HCEC 1CT (cell line): ENCODE measurements at regions not wholly inside any gene's neighbourhood (a gene's known extent, or its start where the extent isn't known, plus 50 kb on each side); places are given as distances from the start of the nearest gene placed in this dataset.
"Not testable (repeated sequence)": the region's sequence is repeated elsewhere in the genome, so short reads cannot be mapped to it uniquely, and the experiment has no call there.

Experiments
- DNase-seq: peaks from one replicate; pipeline ENCODE4 v3.0.0-alpha.2; 2017

- not testable (repeated sequence) for DNase-seq
Observed at GRCh38 chr11:38115381-38115780, 1517.3 kb upstream of the RAG2 start.

DNA sequence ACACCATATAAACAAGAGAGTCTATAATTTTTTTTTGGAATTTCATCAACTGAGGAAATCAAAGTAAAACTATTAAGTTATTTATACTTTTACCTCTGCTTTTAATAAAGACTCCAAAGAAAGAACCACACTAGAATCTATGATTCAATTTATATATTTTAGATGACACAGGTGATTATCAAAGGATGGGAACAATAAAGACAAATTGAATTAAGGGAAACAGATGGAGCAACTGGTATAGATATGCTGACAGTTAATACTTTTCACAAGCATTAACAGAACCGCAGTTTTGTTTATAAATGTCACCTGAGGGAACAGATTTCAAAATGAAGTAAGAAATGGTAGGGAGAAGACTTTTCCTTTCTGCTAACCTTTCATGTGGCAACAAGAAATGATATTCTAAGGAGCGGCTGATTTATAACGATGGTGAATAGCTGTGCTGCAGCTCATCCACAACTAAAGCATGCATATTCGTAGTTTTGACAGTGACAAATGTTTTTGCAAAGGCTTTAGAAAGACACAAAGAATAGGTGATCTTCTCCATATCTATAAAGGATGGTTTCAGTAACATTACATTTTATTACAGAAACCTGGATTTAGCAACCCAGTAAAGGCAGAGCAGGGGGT, 1502.9 kb upstream of the RAG2 start:
- DNase-seq = no peak

GRCh38 chr11:38095268-38095667, 1497.2 kb upstream of the RAG2 start:
- DNase-seq = no peak

DNA sequence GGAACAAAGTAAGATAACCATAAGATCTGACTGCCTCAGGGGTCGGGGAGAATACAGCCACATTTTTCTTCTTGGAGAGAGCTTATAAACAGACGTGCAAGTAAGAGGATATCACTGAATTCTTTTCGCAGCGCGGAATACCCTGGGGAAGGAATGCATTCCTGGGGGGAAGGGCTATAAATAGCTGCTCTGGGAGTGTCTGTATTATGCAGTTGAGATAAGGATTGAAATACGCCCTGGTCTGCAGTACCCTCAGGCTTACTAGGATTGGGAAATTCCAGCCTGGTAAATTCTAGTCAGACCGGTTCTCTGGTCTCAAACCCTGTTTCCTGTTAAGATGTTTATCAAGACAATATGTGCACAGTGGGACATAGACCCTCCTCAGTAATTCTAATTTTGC, 1491.7 kb upstream of the RAG2 start:
- no peak for DNase-seq

GRCh38 chr11:38060920-38061319, 1462.9 kb upstream of the RAG2 start:
- no peak for DNase-seq

DNA sequence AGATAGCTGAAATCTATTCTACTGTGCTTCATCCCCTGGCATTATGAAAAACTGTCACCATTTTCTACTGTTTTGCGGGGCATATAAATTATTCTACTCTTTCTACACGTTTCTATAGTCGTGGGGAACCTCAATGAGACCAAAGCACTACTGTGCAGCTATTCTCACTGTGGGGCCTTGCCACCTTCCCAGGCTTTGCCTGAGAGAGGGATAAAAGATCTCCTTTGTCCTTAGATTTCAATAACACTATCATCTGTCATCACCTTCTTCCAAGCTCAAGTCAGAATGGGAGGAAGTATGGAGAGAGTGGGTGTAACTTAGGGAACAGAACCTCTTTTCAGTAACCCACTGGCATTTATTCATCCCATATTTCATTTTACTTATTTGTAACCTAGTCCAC, 1462.1 kb upstream of the RAG2 start:
- no peak for DNase-seq

DNA sequence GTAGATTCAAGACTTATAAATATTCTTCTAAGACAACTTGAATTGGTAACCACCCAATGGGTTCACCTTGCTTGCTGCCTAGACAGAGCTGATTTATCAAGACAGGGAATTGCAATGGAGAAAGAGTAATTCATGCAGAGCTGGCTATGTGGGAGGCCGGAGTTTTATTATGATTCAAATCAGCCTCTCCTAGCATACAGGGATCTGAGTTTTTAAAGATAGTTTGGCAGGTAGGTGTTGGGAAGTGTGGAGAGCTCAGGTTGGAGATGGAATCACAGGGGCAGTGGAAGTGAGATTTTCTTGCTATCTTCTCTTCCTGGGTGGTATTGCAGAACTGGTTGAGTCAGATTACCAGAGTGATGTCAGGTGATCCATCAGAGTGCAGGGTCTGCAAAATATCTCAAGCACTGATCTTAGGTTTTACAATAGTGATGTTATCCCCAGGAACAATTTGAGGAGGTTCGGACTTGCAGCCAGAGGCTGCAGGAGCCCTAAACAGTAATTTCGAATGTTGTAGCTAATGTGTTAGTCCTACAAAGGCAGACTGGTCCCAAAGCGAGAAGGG, 1448.6 kb upstream of the RAG2 start:
- DNase-seq = no peak

GRCh38 chr11:38043060-38043459, 1445.0 kb upstream of the RAG2 start:
- no peak for DNase-seq

DNA sequence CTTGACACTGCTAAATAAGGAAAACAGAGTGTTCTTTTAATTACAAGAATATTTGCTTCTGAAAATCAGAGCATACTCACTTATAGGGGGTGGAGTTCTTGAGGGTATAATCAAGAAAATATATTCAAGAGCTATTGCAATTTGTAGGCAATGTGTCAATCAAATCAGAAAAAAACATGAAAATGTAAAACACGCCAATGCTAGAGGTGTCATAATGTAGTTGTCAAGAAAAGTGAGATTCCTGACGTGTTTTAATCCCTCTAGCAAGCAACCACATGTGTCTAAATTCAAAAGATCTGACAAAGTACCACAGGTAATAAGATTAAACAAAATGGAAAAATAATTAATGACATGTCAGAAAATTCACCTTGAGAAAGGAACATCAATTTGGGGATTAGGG, 1440.7 kb upstream of the RAG2 start:
- no peak for DNase-seq

GRCh38 chr11:38019072-38019775, 1421.2 kb upstream of the RAG2 start:
- no peak for DNase-seq

DNA sequence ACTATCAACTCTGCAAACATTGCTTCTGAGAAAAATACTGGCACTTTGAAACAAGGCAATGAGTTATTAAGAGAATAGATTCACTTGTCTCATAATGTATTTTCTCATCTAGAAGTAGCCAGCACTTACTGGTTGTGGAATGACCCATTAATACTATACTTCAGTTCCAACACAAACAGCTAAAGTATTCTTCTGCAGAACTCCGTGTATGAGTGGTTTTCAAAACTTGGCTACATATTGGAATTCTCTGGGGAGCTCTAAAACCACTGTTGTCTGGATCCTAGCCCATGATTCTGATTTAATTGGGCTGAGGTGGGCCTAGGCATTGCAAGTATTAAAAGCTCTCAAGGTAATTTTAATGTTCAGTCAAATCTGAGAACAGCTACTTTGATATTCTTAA, 1416.4 kb upstream of the RAG2 start:
- no peak for DNase-seq

GRCh38 chr11:38013157-38013556, 1415.1 kb upstream of the RAG2 start:
- DNase-seq = no peak

DNA sequence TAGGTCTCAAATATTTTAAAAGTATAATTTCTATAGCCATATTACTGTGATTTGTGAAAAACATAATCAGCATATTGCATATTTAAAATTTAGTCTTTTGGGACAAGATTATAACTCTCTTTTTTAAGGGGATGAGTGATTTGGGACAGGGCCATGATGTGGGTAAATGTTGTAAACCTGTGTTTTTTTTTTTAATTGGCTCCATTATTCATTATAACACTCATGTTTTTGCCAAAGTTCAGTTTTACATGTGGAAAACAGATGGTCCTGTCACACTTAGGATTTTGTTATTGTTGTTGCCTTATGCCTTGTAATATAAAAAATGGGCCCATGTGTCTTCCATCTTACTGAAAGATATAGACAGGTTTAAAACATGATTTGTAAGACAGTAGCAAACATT, 1413.5 kb upstream of the RAG2 start:
- no peak for DNase-seq

DNA sequence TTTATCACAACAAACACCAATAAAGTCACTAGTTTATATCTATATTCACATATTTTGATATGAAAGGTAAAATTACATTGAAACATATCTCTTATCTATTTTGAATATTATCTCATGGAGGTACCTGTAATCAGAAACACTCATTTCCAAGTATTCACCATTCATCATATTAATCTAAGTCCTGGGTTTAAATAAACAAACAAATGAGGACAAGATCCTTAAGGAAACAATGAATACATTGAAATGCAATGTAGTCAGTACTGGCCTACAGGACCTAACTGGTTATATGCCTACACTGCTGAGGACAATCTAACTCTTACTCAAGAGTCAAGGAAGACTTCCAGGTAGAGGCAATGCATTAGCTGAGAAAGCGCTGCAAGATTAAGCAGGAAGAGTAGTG, 1411.9 kb upstream of the RAG2 start:
- DNase-seq = no peak

DNA sequence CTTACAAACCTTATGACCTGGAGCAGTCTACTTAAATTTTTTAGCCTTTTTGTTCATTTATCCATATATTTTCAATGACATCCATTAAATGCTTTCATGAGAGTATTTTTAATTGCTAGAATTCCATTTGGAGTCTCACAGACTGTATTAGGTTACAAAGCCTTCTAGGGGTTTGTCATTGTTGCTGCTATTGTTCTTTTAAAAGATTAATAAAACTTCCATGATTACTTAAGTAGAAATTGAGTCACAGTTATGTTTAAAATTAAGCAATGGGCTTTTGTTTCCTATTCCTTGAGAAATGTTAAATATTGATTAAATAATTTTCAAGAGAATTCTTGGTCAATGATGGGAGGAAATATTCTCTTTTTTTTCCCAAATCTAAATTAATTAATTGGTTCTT, 1408.4 kb upstream of the RAG2 start:
- DNase-seq = no peak

- DNase-seq = no peak
Observed at GRCh38 chr11:38005597-38005996, 1407.6 kb upstream of the RAG2 start.

- no peak for DNase-seq
Observed at GRCh38 chr11:37999171-37999570, 1401.1 kb upstream of the RAG2 start.

DNA sequence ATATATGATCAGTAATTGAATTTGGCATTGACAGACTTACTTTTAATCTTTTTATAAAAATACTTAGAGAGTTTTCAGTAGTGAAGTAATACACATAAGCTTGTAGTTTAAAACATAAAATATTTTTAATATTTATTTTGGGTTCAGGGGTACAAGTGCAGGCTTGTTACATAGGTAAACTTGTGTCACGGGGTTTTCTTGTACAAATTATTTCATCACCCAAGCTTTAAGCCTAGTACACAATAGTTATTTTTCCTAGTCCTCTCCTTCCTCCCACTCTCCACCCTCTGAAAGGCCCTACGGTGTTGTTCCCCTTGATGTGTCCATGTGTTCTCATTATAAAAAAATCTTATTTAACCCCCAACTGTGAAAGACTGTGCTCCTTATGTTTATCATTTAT, 1397.8 kb upstream of the RAG2 start:
- no peak for DNase-seq

DNA sequence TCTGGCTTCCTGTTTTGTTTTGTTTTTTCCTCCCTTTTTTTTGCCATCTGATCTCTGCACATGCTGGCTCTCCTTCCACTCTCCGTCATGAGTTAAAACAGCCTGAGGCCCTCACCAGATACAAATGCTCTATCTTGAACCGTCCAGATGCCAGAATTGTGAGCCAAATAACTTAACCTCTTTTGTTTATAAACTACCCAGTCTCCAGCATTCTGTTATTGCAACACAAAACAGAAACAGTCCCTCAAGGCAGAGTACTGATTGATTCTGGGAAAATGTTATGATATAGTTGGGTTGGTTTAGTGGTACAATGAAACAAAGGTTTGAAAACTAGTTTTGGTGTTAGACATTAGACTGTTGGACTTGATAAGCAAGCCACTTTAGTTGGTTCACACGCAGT, 1390.0 kb upstream of the RAG2 start:
- no peak for DNase-seq

GRCh38 chr11:37984991-37985390, 1387.0 kb upstream of the RAG2 start:
- DNase-seq = no peak

GRCh38 chr11:37978647-37979046, 1380.6 kb upstream of the RAG2 start:
- DNase-seq = no peak

- no peak for DNase-seq
Observed at GRCh38 chr11:37973941-37974340, 1375.9 kb upstream of the RAG2 start.

- no peak for DNase-seq
Observed at GRCh38 chr11:37972691-37973090, 1374.7 kb upstream of the RAG2 start.

DNA sequence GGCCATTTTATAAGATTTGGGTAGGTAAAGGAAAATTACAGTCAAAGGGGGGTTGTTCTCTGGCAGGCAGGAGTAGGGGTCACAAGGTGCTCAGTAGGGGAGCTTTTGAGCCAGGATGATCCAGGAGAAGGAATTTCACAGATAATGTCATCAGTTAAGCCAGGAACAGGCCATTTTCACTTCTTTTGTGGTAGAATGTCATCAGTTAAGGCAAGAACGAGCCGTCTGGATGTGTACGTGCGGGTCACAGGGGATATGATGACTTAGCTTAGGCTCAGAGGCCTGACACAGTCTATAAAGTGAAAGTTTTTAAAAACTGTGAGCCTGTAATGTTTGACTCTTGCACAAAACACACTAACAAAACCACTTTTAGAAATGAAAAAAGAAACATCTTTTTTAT, 1371.3 kb upstream of the RAG2 start:
- DNase-seq = not testable (repeated sequence)

GRCh38 chr11:37968148-37968547, 1370.1 kb upstream of the RAG2 start:
- DNase-seq = no peak
